A549 (cell line): ENCODE measurements at regions not wholly inside any gene's neighbourhood (a gene's known extent, or its start where the extent isn't known, plus 50 kb on each side); places are given as distances from the start of the nearest gene placed in this dataset.

Source experiments
- ATAC-seq, 2 experiments: fragments of 200-7000 bp in 1 of 2; fragments of >200 bp in 1 of 2; cut with Nextera tagmentation in 1 of 2; cut with Tn5 transposase in 1 of 2; 3 replicates each; pipeline versions ENCODE4 v1.8.0 to v1.9.1; 2018 to 2020; ENCODE audit warnings: mild to moderate bottlenecking in 1 of 2, moderate library complexity in 1 of 2
- CTCF ChIA-PET: fragments of 300-600 bp; sonication (Branson Sonifier 250); formaldehyde crosslinking; extraction: SDS; loops from one replicate; lab custom pipeline; 2021; ENCODE audit warnings: antibody characterized with exemption, inconsistent platforms; lab: Yijun Ruan, JAX
- POLR2A ChIA-PET: fragments of 350-600 bp; formaldehyde crosslinking; extraction: SDS; loops from one replicate; lab custom pipeline; 2021; ENCODE audit warnings: antibody characterized with exemption, inconsistent platforms; lab: Yijun Ruan, JAX
- DNase-seq, 2 experiments: peaks; one replicate each; pipeline versions ENCODE4 v3.0.0 to v3.0.0-alpha.2; 2011 to 2016; ENCODE audit warnings: low read depth in 1 of 2, low spot score in 1 of 2
- FAIRE-seq: peaks from 2 replicates; lab custom pipeline; 2011; peaks lifted over from hg19 to GRCh38; lab: Jason Lieb, UNC
- H3K27ac ChIP-seq, 2 experiments: fragments of >200 bp; sonication (Bioruptor Twin); formaldehyde crosslinking; 3 replicates each; pipeline ENCODE4 v1.5.1; 2016 to 2017
- H3K4me1 ChIP-seq: fragments of >200 bp; sonication (Bioruptor Twin); formaldehyde crosslinking; 3 replicates; pipeline ENCODE4 v1.6.1; 2016
- H3K4me2 ChIP-seq: fragments of >200 bp; sonication (Bioruptor Twin); formaldehyde crosslinking; 3 replicates; pipeline ENCODE4 v1.6.1; 2016
- H3K4me3 ChIP-seq: fragments of >200 bp; sonication (Bioruptor Twin); formaldehyde crosslinking; 3 replicates; pipeline ENCODE4 v1.5.1; 2016
- H3K9me3 ChIP-seq: fragments of >200 bp; sonication (Bioruptor Twin); formaldehyde crosslinking; 3 replicates; pipeline ENCODE4 v1.6.1; 2016
- BCL3 ChIP-seq: fragments of >200 bp; sonication (Bioruptor Twin); formaldehyde crosslinking; IDR thresholded peaks from 3 replicates; pipeline ENCODE4 v1.6.1; 2016
- CBX2 ChIP-seq: fragments of 200-600 bp; sonication (generic); IDR thresholded peaks from 2 replicates; pipeline ENCODE4 v1.6.1; 2016; ENCODE audit warnings: low read depth, mild to moderate bottlenecking, borderline replicate concordance
- CEBPB ChIP-seq, 2 experiments: fragments of >200 bp in 1 of 2; sonication (Bioruptor Twin) in 1 of 2; formaldehyde crosslinking in 1 of 2; IDR thresholded peaks; 2 replicates each; pipeline ENCODE4 v1.6.1; 2012 to 2016
- CHD2 ChIP-seq: fragments of 150-350 bp; IDR thresholded peaks from 2 replicates; pipeline ENCODE4 v1.6.1; 2014; ENCODE audit warnings: low read length; ENCODE audit not compliant: partially characterized antibody
- CHD4 ChIP-seq: fragments of 200-600 bp; sonication (generic); IDR thresholded peaks from 2 replicates; pipeline ENCODE4 v1.6.1; 2016; ENCODE audit warnings: antibody characterized with exemption, mild to moderate bottlenecking, borderline replicate concordance
- EHF ChIP-seq: fragments of 250-450 bp; sonication (Bioruptor Pico); IDR thresholded peaks from 2 replicates; pipeline ENCODE4 v1.5.0; 2020; ENCODE audit warnings: mild to moderate bottlenecking
- EHMT2 ChIP-seq: fragments of 200-600 bp; sonication (generic); IDR thresholded peaks from 2 replicates; pipeline ENCODE4 v1.6.1; 2016; ENCODE audit warnings: antibody characterized with exemption, low read depth, mild to moderate bottlenecking, moderate library complexity
- ESRRA ChIP-seq: fragments of 150-350 bp; IDR thresholded peaks from 2 replicates; pipeline ENCODE4 v1.6.1; 2014; ENCODE audit warnings: mild to moderate bottlenecking, low read length, borderline replicate concordance
- FOSL2 ChIP-seq, 2 experiments: fragments of 450-650 bp in 1 of 2; fragments of >200 bp in 1 of 2; sonication (Bioruptor Twin) in 1 of 2; formaldehyde crosslinking; IDR thresholded peaks; 2 replicates each; pipeline versions ENCODE4 v1.5.0 to v1.6.1; 2016 to 2020; ENCODE audit warnings: mild to moderate bottlenecking in 1 of 2, moderate library complexity in 1 of 2
- FOXS1 ChIP-seq: fragments of 250-450 bp; sonication (Bioruptor Pico); IDR thresholded peaks from 2 replicates; pipeline ENCODE4 v1.5.0; 2020; ENCODE audit warnings: mild to moderate bottlenecking, moderate library complexity
- GATA3 ChIP-seq: IDR thresholded peaks from 2 replicates; pipeline ENCODE4 v1.6.1; 2012; ENCODE audit warnings: borderline replicate concordance
- HOXA7 ChIP-seq: fragments of 250-450 bp; sonication (Bioruptor Pico); IDR thresholded peaks from 2 replicates; pipeline ENCODE4 v1.5.0; 2020; ENCODE audit warnings: mild to moderate bottlenecking, moderate library complexity
- KDM1A ChIP-seq: fragments of 200-600 bp; sonication (generic); IDR thresholded peaks from 2 replicates; pipeline ENCODE4 v1.6.1; 2016; ENCODE audit warnings: low read depth, mild to moderate bottlenecking
- MYC ChIP-seq: IDR thresholded peaks from 2 replicates; pipeline ENCODE4 v1.6.1; 2012; ENCODE audit warnings: mild to moderate bottlenecking, inconsistent platforms, low read length, improper control_type of control experiment, borderline replicate concordance
- NPAS2 ChIP-seq: fragments of 250-450 bp; sonication (Bioruptor Pico); IDR thresholded peaks from 2 replicates; pipeline ENCODE4 v1.8.0; 2022; ENCODE audit warnings: mild to moderate bottlenecking, moderate library complexity, borderline replicate concordance
- RFX5 ChIP-seq: fragments of 450-650 bp; IDR thresholded peaks from 2 replicates; pipeline ENCODE4 v1.7.1; 2014; ENCODE audit warnings: antibody characterized with exemption, mild to moderate bottlenecking, moderate library complexity
- SMC3 ChIP-seq: fragments of >200 bp; sonication (Bioruptor Twin); formaldehyde crosslinking; IDR thresholded peaks from 3 replicates; pipeline ENCODE4 v1.6.1; 2018; ENCODE audit warnings: inconsistent platforms
- TFCP2L1 ChIP-seq: fragments of 250-450 bp; sonication (Bioruptor Pico); IDR thresholded peaks from 2 replicates; pipeline ENCODE4 v1.5.0; 2021; ENCODE audit warnings: mild to moderate bottlenecking
- TP53 ChIP-seq: fragments of 250-450 bp; sonication (Bioruptor Pico); IDR thresholded peaks from 2 replicates; pipeline ENCODE4 v1.5.0; 2021; ENCODE audit warnings: mild to moderate bottlenecking, moderate library complexity
- ZFP36 ChIP-seq: fragments of 450-650 bp; IDR thresholded peaks from 2 replicates; pipeline ENCODE4 v1.6.1; 2014; ENCODE audit warnings: borderline replicate concordance; ENCODE audit not compliant: partially characterized antibody
- WGBS: methylation state at CpG from one replicate; pipeline ENCODE4 v1.1.6; 2017; ENCODE audit errors: missing lambda C conversion rate; 5-methylcytosine and 5-hydroxymethylcytosine counted together

GRCh38 chr20:48041078-48041780 is 255.9 kb upstream of the SULF2 start:
- FAIRE-seq (no peak), DNase-seq (no peak), ATAC-seq (no peak)
- Histone ChIP-seq H3K27ac (no peak overlapping the region), H3K4me2 (no peak overlapping the region), H3K4me1 (no peaks in the 10 kb centered on the region), H3K4me3 (no peak overlapping the region), H3K9me3 (peaks cover 22% of the 10 kb centered on the region)
- WGBS, result 26% methylated on average over 17 of the region's 17 CpGs
- ChIA-PET CTCF (no interaction called here), POLR2A (no interaction called here)
- no peak for TF ChIP-seq CEBPB (IDR thresholded peaks at IDR 0.05)
- TF ChIP-seq CBX2, result no peak
- no peak for TF ChIP-seq NPAS2
- TF ChIP-seq KDM1A, result no peak
- TF ChIP-seq TFCP2L1 (CRISPR knock-in tag), result no peak
- no peak for TF ChIP-seq CHD4
- TF ChIP-seq TP53 (CRISPR knock-in tag), result no peak
- no peak for TF ChIP-seq FOXS1
- TF ChIP-seq BCL3, result no peak
- TF ChIP-seq GATA3, result no peak

GRCh38 chr20:48040491-48040890 is 255.2 kb upstream of the SULF2 start:
- 25% methylated on average over 6 of the region's 6 CpGs for WGBS
- ChIA-PET CTCF (no interaction called here), POLR2A (no interaction called here)
- Histone ChIP-seq H3K4me3 (no peak overlapping the region), H3K27ac (no peak overlapping the region), H3K4me1 (no peaks in the 10 kb centered on the region), H3K4me2 (no peak overlapping the region), H3K9me3 (peaks cover 22% of the 10 kb centered on the region)
- FAIRE-seq, result no peak
- no peak for ATAC-seq
- TF ChIP-seq HOXA7 (no peak), GATA3 (no peak), FOSL2 (IDR thresholded peaks at IDR 0.05) (no peak), FOSL2 (CRISPR knock-in tag; IDR thresholded peaks at IDR 0.05) (no peak), SMC3 (no peak), ZFP36 (no peak), EHF (CRISPR knock-in tag) (no peak), RFX5 (no peak), CHD4 (no peak)
- no peak for DNase-seq

- 31% methylated on average over 7 of the region's 7 CpGs for WGBS
- no peak for FAIRE-seq
- no peaks in the 10 kb centered on the region for H3K4me1 ChIP-seq
- no peak for DNase-seq
- ChIA-PET POLR2A (no interaction called here), CTCF (interaction anchor here (1.1 kb wide), 1 partner anchor 253 kb away, joined by 3 read pairs; no protein-coding TSS in a partner anchor)
- H3K27ac ChIP-seq, result no peak overlapping the region
- no peak for ATAC-seq
- TF ChIP-seq GATA3 (no peak), TP53 (CRISPR knock-in tag) (no peak), FOSL2 (IDR thresholded peaks at IDR 0.05) (no peak), FOSL2 (CRISPR knock-in tag; IDR thresholded peaks at IDR 0.05) (no peak), CBX2 (no peak)
- no peak overlapping the region for H3K4me2 ChIP-seq
- peaks cover 22% of the 10 kb centered on the region for H3K9me3 ChIP-seq
- no peak overlapping the region for H3K4me3 ChIP-seq
Measured at GRCh38 chr20:48040051-48040450, 254.8 kb upstream of the SULF2 start.

- H3K9me3 ChIP-seq, result peaks cover 22% of the 10 kb centered on the region
- no peak overlapping the region for H3K4me2 ChIP-seq
- H3K4me3 ChIP-seq, result no peak overlapping the region
- ChIA-PET POLR2A (no interaction called here), CTCF (interaction anchor here (1.1 kb wide), 1 partner anchor 253 kb away, joined by 3 read pairs; no protein-coding TSS in a partner anchor)
- no peaks in the 10 kb centered on the region for H3K4me1 ChIP-seq
- no peak for ATAC-seq
- no peak overlapping the region for H3K27ac ChIP-seq
- no peak for DNase-seq
- FAIRE-seq, result no peak
- WGBS, result 53% methylated on average over 2 of the region's 2 CpGs
- no peak for TF ChIP-seq FOSL2 (IDR thresholded peaks at IDR 0.05)
- no peak for TF ChIP-seq FOSL2 (CRISPR knock-in tag; IDR thresholded peaks at IDR 0.05)
- TF ChIP-seq CHD2, result no peak
- TF ChIP-seq MYC, result no peak
- no peak for TF ChIP-seq BCL3
- TF ChIP-seq EHMT2, result no peak
- no peak for TF ChIP-seq ESRRA
- TF ChIP-seq GATA3, result no peak
- TF ChIP-seq, all 56 proteins: peak for 0
Measured at GRCh38 chr20:48039514-48039913, 254.2 kb upstream of the SULF2 start.
